HG03280 (cell line): ENCODE measurements at regions not wholly inside any gene's neighbourhood (a gene's known extent, or its start where the extent isn't known, plus 50 kb on each side); places are given as distances from the start of the nearest gene placed in this dataset.

Experiments
- ATAC-seq: cut with Tn5 transposase; IDR thresholded peaks from one replicate; pipeline ENCODE4 v1.9.1; 2021; ENCODE audit warnings: mild to moderate bottlenecking, moderate library complexity; ENCODE audit not compliant: unreplicated experiment

- ATAC-seq: no peak
Observed at GRCh38 chr16:51450909-51451308, 299.8 kb upstream of the SALL1 start.

- no peak for ATAC-seq
Observed at GRCh38 chr16:51450376-51450775, 299.3 kb upstream of the SALL1 start.

GRCh38 chr16:51449441-51449840 is 298.4 kb upstream of the SALL1 start:
- ATAC-seq: no peak

GRCh38 chr16:51445250-51445649 is 294.2 kb upstream of the SALL1 start:
- no peak for ATAC-seq

GRCh38 chr16:51443934-51444333 is 292.9 kb upstream of the SALL1 start:
- no peak for ATAC-seq

- ATAC-seq: no peak
Observed at GRCh38 chr16:51442141-51442870, 291.2 kb upstream of the SALL1 start.

GRCh38 chr16:51440131-51440889 is 289.2 kb upstream of the SALL1 start:
- ATAC-seq: no peak

GRCh38 chr16:51439271-51439670 is 288.2 kb upstream of the SALL1 start:
- no peak for ATAC-seq

GRCh38 chr16:51436742-51437141 is 285.7 kb upstream of the SALL1 start:
- no peak for ATAC-seq

- no peak for ATAC-seq
Observed at GRCh38 chr16:51434567-51435198, 283.6 kb upstream of the SALL1 start.

- no peak for ATAC-seq
Observed at GRCh38 chr16:51433599-51433998, 282.5 kb upstream of the SALL1 start.

GRCh38 chr16:51431517-51432241 is 280.6 kb upstream of the SALL1 start:
- no peak for ATAC-seq

GRCh38 chr16:51430716-51431369 is 279.8 kb upstream of the SALL1 start:
- no peak for ATAC-seq

GRCh38 chr16:51429041-51429440 is 278.0 kb upstream of the SALL1 start:
- ATAC-seq: no peak

GRCh38 chr16:51427085-51427484 is 276.0 kb upstream of the SALL1 start:
- ATAC-seq: no peak

GRCh38 chr16:51426276-51426675 is 275.2 kb upstream of the SALL1 start:
- ATAC-seq: no peak

GRCh38 chr16:51420247-51420646 is 269.2 kb upstream of the SALL1 start:
- ATAC-seq: no peak

GRCh38 chr16:51419768-51420167 is 268.7 kb upstream of the SALL1 start:
- no peak for ATAC-seq

GRCh38 chr16:51418258-51418657 is 267.2 kb upstream of the SALL1 start:
- no peak for ATAC-seq

GRCh38 chr16:51416926-51417325 is 265.9 kb upstream of the SALL1 start:
- ATAC-seq: no peak

GRCh38 chr16:51410125-51410524 is 259.1 kb upstream of the SALL1 start:
- ATAC-seq: no peak
